ENCODE measurements at regions not wholly inside any gene's neighbourhood (a gene's known extent, or its start where the extent isn't known, plus 50 kb on each side); places are given as distances from the start of the nearest gene placed in this dataset.

- WGBS, 10 experiments, result 0 to 70% (median 30%) methylated on average over 2 to 5 of the region's 5 CpGs; no CpG with 5 or more reads in 2 of the 10 experiments
- H3K4me3 ChIP-seq, result no peak overlapping the region
- no peak overlapping the region for H3K27ac ChIP-seq
- ATAC-seq (replicated peaks in 6 of 8), result peak in 3 of 8 experiments; percentile 31 to 63 (median 55)
- H3K4me1 ChIP-seq (replicated peaks in 1 of 2), result peaks cover 7 to 11% of the 10 kb centered on the region in 2 donors
- in situ Hi-C loops (cut with MboI; ENCODE audit: low pct_unique_long_range_greater_than_20kb in 2 of 9, low sequenced_read_pairs in 9 of 9, unreplicated experiment in 9 of 9), result no loop called here
These were observed 198.6 kb upstream of the BMPER start for GRCh38 chr7:33706771-33707200.

GRCh38 chr7:33707427-33707826, 197.9 kb upstream of the BMPER start:
- WGBS, 10 experiments, result 0 to 67% (median 30%) methylated on average over 1 to 2 of the region's 2 CpGs; no CpG with 5 or more reads in 3 of the 10 experiments
- Histone ChIP-seq H3K4me1 (replicated peaks in 1 of 2) (peaks cover 7 to 11% of the 10 kb centered on the region in 2 donors), H3K27ac (no peak overlapping the region), H3K4me3 (no peak overlapping the region)
- peak in 3 of 8 experiments; percentile 59 to 71 (median 59) for ATAC-seq (replicated peaks in 6 of 8)
- in situ Hi-C loops (cut with MboI; ENCODE audit: low pct_unique_long_range_greater_than_20kb in 2 of 9, low sequenced_read_pairs in 9 of 9, unreplicated experiment in 9 of 9), result no loop called here

- Histone ChIP-seq H3K4me3 (no peak overlapping the region), H3K4me1 (replicated peaks in 1 of 2) (peaks cover 0 to 11% of the 10 kb centered on the region in 2 donors), H3K27ac (no peak overlapping the region)
- ATAC-seq (replicated peaks in 6 of 8), result no peak
- in situ Hi-C loops (cut with MboI; ENCODE audit: low pct_unique_long_range_greater_than_20kb in 2 of 9, low sequenced_read_pairs in 9 of 9, unreplicated experiment in 9 of 9), result no loop called here
These were observed 194.7 kb upstream of the BMPER start for GRCh38 chr7:33710608-33711007.

- no peak overlapping the region for H3K27ac ChIP-seq
- in situ Hi-C loops (cut with MboI; ENCODE audit: low pct_unique_long_range_greater_than_20kb in 2 of 9, low sequenced_read_pairs in 9 of 9, unreplicated experiment in 9 of 9), result no loop called here
- no peak overlapping the region for H3K4me3 ChIP-seq
- ATAC-seq (replicated peaks in 6 of 8), result no peak
- peaks cover 0 to 11% of the 10 kb centered on the region in 2 donors for H3K4me1 ChIP-seq (replicated peaks in 1 of 2)
- WGBS, 10 experiments, result 43 to 98% (median 76%) methylated on average over 3 to 5 of the region's 6 CpGs; no CpG with 5 or more reads in 3 of the 10 experiments
These were observed 193.9 kb upstream of the BMPER start for GRCh38 chr7:33711231-33712019.

GRCh38 chr7:33712020-33712414, 193.3 kb upstream of the BMPER start:
- Histone ChIP-seq H3K4me3 (no peak overlapping the region), H3K4me1 (replicated peaks in 1 of 2) (peaks cover 0 to 10% of the 10 kb centered on the region in 2 donors), H3K27ac (no peak overlapping the region)
- 52 to 100% (median 85%) methylated on average over 1 to 4 of the region's 4 CpGs; no CpG with 5 or more reads in 3 of the 10 experiments for WGBS, 10 experiments
- in situ Hi-C loops (cut with MboI; ENCODE audit: low pct_unique_long_range_greater_than_20kb in 2 of 9, low sequenced_read_pairs in 9 of 9, unreplicated experiment in 9 of 9), result no loop called here
- ATAC-seq (replicated peaks in 6 of 8), result no peak

DNA sequence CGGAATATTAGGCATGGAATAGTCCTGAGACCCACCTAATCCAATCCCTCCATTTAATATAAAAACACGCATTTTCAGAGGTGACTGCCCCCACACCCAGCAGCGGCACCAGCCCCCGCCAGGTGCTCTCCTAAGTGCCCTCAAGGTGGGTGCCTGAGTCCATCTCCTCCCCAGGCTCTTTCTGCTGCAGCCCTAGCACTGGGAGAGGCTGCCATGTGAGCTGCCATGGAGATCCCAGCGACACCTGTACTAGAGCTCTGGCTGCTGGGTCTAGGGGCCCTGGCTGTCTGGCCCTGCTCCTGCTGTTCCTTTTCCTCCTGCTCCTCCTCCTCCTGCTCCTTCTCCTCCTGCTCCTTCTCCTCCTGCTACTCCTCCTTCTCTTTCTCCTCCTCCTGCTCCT, 191.1 kb upstream of the BMPER start:
- in situ Hi-C loops (cut with MboI; ENCODE audit: low pct_unique_long_range_greater_than_20kb in 2 of 9, low sequenced_read_pairs in 9 of 9, unreplicated experiment in 9 of 9), result no loop called here
- Histone ChIP-seq H3K27ac (no peak overlapping the region), H3K4me1 (replicated peaks in 1 of 2) (peaks cover 0 to 10% of the 10 kb centered on the region in 2 donors), H3K4me3 (no peak overlapping the region)
- WGBS, 10 experiments, result 52 to 100% (median 93%) methylated on average over 1 to 3 of the region's 5 CpGs; no CpG with 5 or more reads in 2 of the 10 experiments
- no peak for ATAC-seq (replicated peaks in 6 of 8)

DNA sequence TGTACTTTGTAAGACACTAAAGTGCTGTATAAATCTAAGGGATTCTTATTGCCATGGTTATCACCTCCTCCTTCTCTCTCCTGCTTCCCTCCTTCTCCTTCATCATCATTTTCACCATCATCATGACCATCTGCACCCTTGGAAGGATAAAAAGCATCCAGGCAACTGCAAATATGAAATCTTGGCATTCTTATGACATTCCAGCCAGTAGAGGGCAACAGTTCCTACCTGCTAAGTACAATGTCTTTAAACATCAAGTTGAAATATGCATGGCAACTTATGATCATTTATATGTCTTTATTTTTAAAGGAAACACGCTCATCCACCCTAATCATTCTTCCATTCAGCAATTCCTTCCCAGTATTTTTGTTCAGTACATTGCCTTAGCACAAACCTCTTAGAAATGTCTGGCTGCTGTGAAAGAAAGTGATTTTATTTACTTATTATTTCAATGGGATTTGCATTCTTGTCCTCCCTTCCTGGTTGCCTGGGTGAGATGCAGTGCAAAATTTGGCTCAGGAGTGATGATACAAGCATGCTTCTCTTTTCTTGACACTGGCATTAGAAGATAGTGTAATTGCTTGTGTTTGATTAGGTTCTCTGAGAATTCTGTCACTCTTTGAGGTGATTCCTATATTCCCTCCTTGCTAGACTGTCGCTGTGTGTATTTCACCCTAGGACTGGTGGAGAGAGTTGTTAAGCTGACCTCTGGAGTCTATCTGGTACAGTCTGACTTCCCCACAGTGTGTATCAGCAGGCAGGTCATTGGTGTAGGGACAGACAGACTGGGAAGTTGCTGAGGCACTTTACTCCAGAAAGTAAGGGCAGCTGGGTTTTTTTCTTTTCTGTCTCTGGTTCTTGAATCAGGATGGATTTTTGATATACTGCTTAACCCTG, 188.5 kb upstream of the BMPER start:
- H3K4me3 ChIP-seq, result no peak overlapping the region
- 9 to 80% (median 45%) methylated on average over 1 to 2 of the region's 2 CpGs; no CpG with 5 or more reads in 2 of the 10 experiments for WGBS, 10 experiments
- H3K4me1 ChIP-seq (replicated peaks in 1 of 2), result peaks cover 0 to 7% of the 10 kb centered on the region in 2 donors
- in situ Hi-C loops (cut with MboI; ENCODE audit: low pct_unique_long_range_greater_than_20kb in 2 of 9, low sequenced_read_pairs in 9 of 9, unreplicated experiment in 9 of 9), result no loop called here
- peak in 4 of 8 experiments; percentile 7 to 66 (median 39) for ATAC-seq (replicated peaks in 6 of 8)
- H3K27ac ChIP-seq, result no peak overlapping the region

- Histone ChIP-seq H3K4me1 (replicated peaks in 1 of 2) (peaks cover 0 to 10% of the 10 kb centered on the region in 2 donors), H3K27ac (no peak overlapping the region), H3K4me3 (no peak overlapping the region)
- ATAC-seq (replicated peaks in 6 of 8), result peak in 4 of 8 experiments; percentile 18 to 41 (median 24)
- 20 to 88% (median 33%) methylated on average over 1 to 2 of the region's 5 CpGs; no CpG with 5 or more reads in 5 of the 10 experiments for WGBS, 10 experiments
- in situ Hi-C loops (cut with MboI; ENCODE audit: low pct_unique_long_range_greater_than_20kb in 2 of 9, low sequenced_read_pairs in 9 of 9, unreplicated experiment in 9 of 9), result no loop called here
These were observed 186.2 kb upstream of the BMPER start for GRCh38 chr7:33719059-33719581.

- ATAC-seq (replicated peaks in 6 of 8), result no peak
- Histone ChIP-seq H3K4me1 (replicated peaks in 1 of 2) (peaks cover 0 to 10% of the 10 kb centered on the region in 2 donors), H3K27ac (no peak overlapping the region), H3K4me3 (no peak overlapping the region)
- WGBS, 10 experiments, result 89 to 100% (median 96%) methylated on average over 1 to 4 of the region's 4 CpGs; no CpG with 5 or more reads in 1 of the 10 experiments
- in situ Hi-C loops (cut with MboI; ENCODE audit: low pct_unique_long_range_greater_than_20kb in 2 of 9, low sequenced_read_pairs in 9 of 9, unreplicated experiment in 9 of 9), result no loop called here
These were observed 185.2 kb upstream of the BMPER start for GRCh38 chr7:33720139-33720538.

DNA sequence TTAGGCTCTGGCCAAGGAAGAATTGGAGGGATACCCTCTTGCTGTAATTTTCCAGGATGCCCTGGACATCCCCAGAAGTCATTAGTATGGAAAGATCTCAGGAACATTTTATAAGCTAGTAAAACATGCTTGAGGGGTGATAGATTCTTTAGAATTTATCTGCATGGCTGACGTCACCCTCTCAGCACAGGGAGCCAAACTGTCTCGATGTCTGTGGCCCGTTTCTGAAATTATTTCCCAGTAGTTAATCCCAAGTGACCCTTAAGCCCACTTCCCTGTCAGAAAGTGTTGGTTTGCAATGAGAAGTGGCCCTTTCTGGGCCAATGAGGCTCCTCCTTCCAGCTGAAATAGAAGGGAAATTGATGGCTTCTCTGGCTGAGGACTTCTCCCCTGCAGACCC, 184.5 kb upstream of the BMPER start:
- ATAC-seq (replicated peaks in 6 of 8), result peak in 5 of 8 experiments; percentile 7 to 71 (median 46)
- H3K27ac ChIP-seq, result no peak overlapping the region
- WGBS, 10 experiments, result 68 to 100% (median 93%) methylated on average over 1 to 3 of the region's 3 CpGs; no CpG with 5 or more reads in 4 of the 10 experiments
- in situ Hi-C loops (cut with MboI; ENCODE audit: low pct_unique_long_range_greater_than_20kb in 2 of 9, low sequenced_read_pairs in 9 of 9, unreplicated experiment in 9 of 9), result no loop called here
- H3K4me1 ChIP-seq (replicated peaks in 1 of 2), result peaks cover 0 to 10% of the 10 kb centered on the region in 2 donors
- H3K4me3 ChIP-seq, result no peak overlapping the region

- Histone ChIP-seq H3K4me3 (no peak overlapping the region), H3K4me1 (replicated peaks in 1 of 2) (peaks cover 0 to 10% of the 10 kb centered on the region in 2 donors), H3K27ac (no peak overlapping the region)
- in situ Hi-C loops (cut with MboI; ENCODE audit: low pct_unique_long_range_greater_than_20kb in 2 of 9, low sequenced_read_pairs in 9 of 9, unreplicated experiment in 9 of 9), result no loop called here
- ATAC-seq (replicated peaks in 6 of 8), result no peak
- 83 to 100% methylated on average over 1 to 2 of the region's 4 CpGs; no CpG with 5 or more reads in 8 of the 10 experiments for WGBS, 10 experiments
These were observed 183.4 kb upstream of the BMPER start for GRCh38 chr7:33721895-33722294.

DNA sequence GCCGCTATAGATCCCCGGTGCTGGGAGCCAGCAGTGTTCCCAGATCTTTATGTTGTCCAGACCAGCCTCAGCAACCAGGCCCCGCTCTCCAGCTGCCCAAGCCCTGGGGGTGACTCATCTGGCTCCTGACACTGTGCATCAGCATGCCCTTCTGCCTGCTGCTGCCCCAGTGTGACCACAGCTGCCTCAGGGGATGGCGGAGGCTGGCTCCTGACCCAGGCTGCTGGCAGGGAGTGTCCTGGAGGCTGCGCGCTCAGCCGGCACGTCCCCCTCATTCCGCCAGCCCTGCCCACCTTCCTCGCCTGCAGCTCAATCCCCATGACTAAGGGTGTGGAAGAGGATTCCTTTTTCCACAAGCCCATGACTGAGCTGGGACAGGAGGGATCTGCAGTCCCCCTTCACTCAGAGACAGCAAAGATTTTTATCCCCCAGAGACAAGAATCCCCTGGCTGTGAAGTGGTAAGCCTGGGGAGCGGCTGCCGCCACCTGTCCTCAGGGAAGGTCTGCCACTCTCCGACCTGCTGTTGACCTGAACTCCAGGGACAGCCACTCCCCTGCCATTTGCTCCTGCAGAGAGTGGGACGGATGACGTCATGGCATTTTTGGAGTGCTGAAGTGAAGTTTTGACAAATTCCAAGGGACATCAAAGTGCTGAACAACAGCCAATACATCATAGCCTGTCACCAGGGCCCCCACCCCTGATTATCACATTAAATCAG, 182.8 kb upstream of the BMPER start:
- 20 to 100% (median 70%) methylated on average over 1 to 5 of the region's 15 CpGs; no CpG with 5 or more reads in 4 of the 10 experiments for WGBS, 10 experiments
- Histone ChIP-seq H3K4me3 (no peak overlapping the region), H3K27ac (no peak overlapping the region), H3K4me1 (replicated peaks in 1 of 2) (peaks cover 0 to 7% of the 10 kb centered on the region in 2 donors)
- in situ Hi-C loops (cut with MboI; ENCODE audit: low pct_unique_long_range_greater_than_20kb in 2 of 9, low sequenced_read_pairs in 9 of 9, unreplicated experiment in 9 of 9), result no loop called here
- ATAC-seq (replicated peaks in 6 of 8), result peak; percentile 47 to 95 (median 86)

Measured in motor neuron (in vitro differentiated cells).